Glutamatergic neuron (in vitro differentiated cells): ENCODE measurements at regions not wholly inside any gene's neighbourhood (a gene's known extent, or its start where the extent isn't known, plus 50 kb on each side); places are given as distances from the start of the nearest gene placed in this dataset.

Source experiments
- DNase-seq: peaks from one replicate; pipeline ENCODE4 v3.0.0; 2022
- H3K27ac Mint-ChIP-seq: one replicate; pipeline ENCODE4 v1.8.0; 2020; ENCODE audit warnings: mild to moderate bottlenecking, mixed read lengths, inconsistent platforms; ENCODE audit not compliant: unreplicated experiment
- H3K27me3 Mint-ChIP-seq: one replicate; pipeline ENCODE4 v1.8.0; 2020; ENCODE audit warnings: mild to moderate bottlenecking, moderate library complexity, mixed read lengths, inconsistent platforms; ENCODE audit not compliant: unreplicated experiment
- H3K36me3 Mint-ChIP-seq: one replicate; pipeline ENCODE4 v1.8.0; 2020; ENCODE audit warnings: mild to moderate bottlenecking, mixed read lengths, inconsistent platforms; ENCODE audit not compliant: unreplicated experiment
- H3K4me1 Mint-ChIP-seq: one replicate; pipeline ENCODE4 v1.8.0; 2020; ENCODE audit warnings: mild to moderate bottlenecking, low read depth, mixed read lengths, inconsistent platforms; ENCODE audit not compliant: unreplicated experiment
- H3K4me3 Mint-ChIP-seq: one replicate; pipeline ENCODE4 v1.8.0; 2020; ENCODE audit warnings: mild to moderate bottlenecking, mixed read lengths, inconsistent platforms; ENCODE audit not compliant: unreplicated experiment
- H3K9me3 Mint-ChIP-seq: one replicate; pipeline ENCODE4 v1.8.0; 2020; ENCODE audit warnings: mild to moderate bottlenecking, moderate library complexity, mixed read lengths, inconsistent platforms; ENCODE audit not compliant: unreplicated experiment
- TF ChIP-seq, protein P1 (sequence below): fragments of 200-600 bp; sonication (generic); IDR thresholded peaks from one replicate; pipeline ENCODE4 v1.5.0; 2021; ENCODE audit not compliant: partially characterized antibody, unreplicated experiment

DNA sequence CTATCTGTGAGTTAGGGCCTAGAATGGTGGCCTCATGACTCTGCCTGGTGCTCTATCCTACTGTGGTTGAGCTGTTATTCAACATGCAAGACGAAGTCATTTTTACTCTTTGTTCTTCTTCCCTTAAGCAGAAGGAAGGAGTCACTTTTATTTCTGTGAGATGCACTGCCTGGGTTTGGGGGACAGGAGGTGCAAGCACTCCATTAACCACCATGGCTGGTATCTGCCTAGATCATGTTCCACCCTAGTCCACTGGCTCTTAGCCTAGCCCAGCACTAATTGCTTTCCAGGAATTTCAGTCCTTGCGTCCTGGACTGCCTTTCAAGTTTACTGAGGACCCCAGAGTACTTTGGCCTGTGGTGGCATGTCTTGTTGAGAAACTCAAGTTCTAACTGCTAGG lies 1182.7 kb downstream of the FSTL5 start:
- Mint-ChIP-seq H3K27me3 (peaks cover 1% of the 10 kb centered on the region), H3K27ac (no peak overlapping the region), H3K36me3 (no peaks in the 10 kb centered on the region), H3K9me3 (no peaks in the 10 kb centered on the region), H3K4me1 (no peaks in the 10 kb centered on the region), H3K4me3 (no peak overlapping the region)
- no peak for DNase-seq
- TF ChIP-seq, protein P1, sequence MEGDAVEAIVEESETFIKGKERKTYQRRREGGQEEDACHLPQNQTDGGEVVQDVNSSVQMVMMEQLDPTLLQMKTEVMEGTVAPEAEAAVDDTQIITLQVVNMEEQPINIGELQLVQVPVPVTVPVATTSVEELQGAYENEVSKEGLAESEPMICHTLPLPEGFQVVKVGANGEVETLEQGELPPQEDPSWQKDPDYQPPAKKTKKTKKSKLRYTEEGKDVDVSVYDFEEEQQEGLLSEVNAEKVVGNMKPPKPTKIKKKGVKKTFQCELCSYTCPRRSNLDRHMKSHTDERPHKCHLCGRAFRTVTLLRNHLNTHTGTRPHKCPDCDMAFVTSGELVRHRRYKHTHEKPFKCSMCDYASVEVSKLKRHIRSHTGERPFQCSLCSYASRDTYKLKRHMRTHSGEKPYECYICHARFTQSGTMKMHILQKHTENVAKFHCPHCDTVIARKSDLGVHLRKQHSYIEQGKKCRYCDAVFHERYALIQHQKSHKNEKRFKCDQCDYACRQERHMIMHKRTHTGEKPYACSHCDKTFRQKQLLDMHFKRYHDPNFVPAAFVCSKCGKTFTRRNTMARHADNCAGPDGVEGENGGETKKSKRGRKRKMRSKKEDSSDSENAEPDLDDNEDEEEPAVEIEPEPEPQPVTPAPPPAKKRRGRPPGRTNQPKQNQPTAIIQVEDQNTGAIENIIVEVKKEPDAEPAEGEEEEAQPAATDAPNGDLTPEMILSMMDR: no peak

DNA sequence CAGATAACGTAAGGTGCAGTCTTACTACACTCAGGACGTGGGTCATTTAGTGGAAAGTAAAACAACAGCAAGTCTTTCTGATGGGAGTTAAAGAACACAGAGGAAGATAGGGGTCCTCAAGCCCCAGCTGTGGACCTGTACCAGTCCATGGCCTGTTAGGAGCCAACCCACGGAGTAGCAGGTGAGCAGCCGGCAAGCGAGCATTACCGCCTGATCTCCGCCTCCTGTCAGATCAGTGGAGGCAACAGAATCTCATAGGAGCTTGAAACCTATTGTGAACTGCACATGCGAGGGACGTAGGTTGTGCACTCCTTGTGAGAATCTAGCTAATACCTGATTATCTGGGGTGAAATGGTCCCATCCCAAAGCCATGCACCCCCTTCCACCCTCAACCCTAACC lies 1180.8 kb downstream of the FSTL5 start:
- DNase-seq: no peak
- H3K27me3 Mint-ChIP-seq: peaks cover 1% of the 10 kb centered on the region
- H3K36me3 Mint-ChIP-seq: no peaks in the 10 kb centered on the region
- TF ChIP-seq, protein P1: no peak
- no peaks in the 10 kb centered on the region for H3K4me1 Mint-ChIP-seq
- H3K4me3 Mint-ChIP-seq: no peak overlapping the region
- H3K9me3 Mint-ChIP-seq: no peaks in the 10 kb centered on the region
- H3K27ac Mint-ChIP-seq: no peak overlapping the region

DNA sequence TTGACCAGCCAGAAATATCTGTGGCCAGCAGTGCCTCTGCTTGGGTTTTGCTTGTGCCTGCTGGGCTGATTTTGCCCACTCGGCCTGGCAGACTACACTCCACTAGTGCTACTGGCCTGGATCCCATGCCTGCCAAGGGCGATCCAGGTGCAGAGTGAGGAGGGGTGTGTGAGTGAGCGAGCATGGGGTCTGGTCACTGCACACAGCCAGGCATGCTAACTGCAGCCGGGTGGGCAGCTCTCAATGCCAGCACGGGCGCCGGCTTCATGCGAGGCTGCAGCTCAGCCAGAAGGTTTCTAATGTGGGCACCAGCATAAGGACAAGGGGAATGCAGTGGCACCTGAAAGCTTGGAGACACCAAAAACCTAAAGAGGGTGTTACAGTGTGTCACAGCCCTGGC lies 1161.4 kb downstream of the FSTL5 start:
- H3K27me3 Mint-ChIP-seq: peaks cover 3% of the 10 kb centered on the region
- H3K4me3 Mint-ChIP-seq: no peak overlapping the region
- TF ChIP-seq, protein P1: no peak
- no peaks in the 10 kb centered on the region for H3K4me1 Mint-ChIP-seq
- H3K36me3 Mint-ChIP-seq: peaks cover 4% of the 10 kb centered on the region
- H3K9me3 Mint-ChIP-seq: peaks cover 3% of the 10 kb centered on the region
- no peak overlapping the region for H3K27ac Mint-ChIP-seq
- no peak for DNase-seq

DNA sequence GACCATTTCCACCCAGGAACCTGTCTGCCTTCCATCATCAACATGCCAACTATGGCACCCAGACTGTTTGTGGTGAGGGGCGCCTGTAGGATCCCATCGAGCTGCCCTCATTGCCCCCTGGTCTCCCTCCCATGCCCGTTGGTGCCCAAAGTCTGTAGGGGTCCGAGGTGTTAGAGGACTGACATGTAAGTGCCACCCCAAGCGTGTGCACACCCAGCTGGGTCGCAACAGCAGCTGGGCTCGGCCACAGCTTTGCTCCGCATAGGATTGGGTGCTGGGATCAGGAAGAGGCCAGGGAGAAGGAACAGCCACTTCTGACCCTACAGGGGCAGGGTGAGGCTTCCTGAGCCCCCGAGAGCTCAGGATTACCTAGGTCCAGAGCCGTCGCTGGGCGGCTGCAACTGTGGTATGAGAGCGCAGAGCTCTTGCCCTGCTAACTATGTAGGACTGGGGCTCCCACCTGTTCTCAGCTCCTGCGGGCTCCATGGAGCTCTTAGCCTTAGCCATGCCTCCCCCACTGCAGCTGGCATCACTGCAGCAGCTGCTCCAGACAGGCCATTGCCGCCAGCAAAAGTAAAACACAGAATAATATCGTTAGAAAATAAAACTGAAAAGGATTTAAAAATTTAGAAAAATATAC lies 1160.3 kb downstream of the FSTL5 start:
- H3K27ac Mint-ChIP-seq: no peak overlapping the region

DNA sequence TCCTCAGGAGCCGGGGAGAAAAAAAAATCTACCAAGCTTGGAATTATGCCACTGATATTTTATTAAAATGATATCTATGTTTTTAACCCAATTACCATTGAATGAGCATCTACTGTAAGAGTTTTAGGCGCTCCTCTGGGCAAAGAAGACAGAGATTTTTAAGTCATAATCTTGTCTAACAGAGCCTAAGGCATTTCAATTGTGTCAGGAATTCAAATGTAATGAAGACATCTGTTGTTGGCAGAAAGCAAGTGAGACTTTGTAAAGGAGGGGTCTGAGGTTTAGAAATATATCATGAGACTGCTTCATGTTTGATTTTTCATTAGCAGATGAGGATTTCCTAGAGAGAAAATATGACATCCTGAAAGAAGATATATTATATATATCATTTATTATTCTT lies 1158.1 kb downstream of the FSTL5 start:
- H3K4me3 Mint-ChIP-seq: no peak overlapping the region
- TF ChIP-seq, protein P1: no peak
- H3K36me3 Mint-ChIP-seq: peaks cover 4% of the 10 kb centered on the region
- peaks cover 2% of the 10 kb centered on the region for H3K9me3 Mint-ChIP-seq
- H3K27me3 Mint-ChIP-seq: peaks cover 3% of the 10 kb centered on the region
- H3K27ac Mint-ChIP-seq: no peak overlapping the region
- H3K4me1 Mint-ChIP-seq: no peaks in the 10 kb centered on the region
- no peak for DNase-seq

More for the DNA sequence above, 1160.3 kb downstream of the FSTL5 start:
- Mint-ChIP-seq H3K4me3 (no peak overlapping the region), H3K4me1 (no peaks in the 10 kb centered on the region), H3K9me3 (peaks cover 3% of the 10 kb centered on the region), H3K36me3 (peaks cover 4% of the 10 kb centered on the region), H3K27me3 (peaks cover 3% of the 10 kb centered on the region)
- TF ChIP-seq, protein P1: no peak
- no peak for DNase-seq
